ENCODE measurements at regions not wholly inside any gene's neighbourhood (a gene's known extent, or its start where the extent isn't known, plus 50 kb on each side); places are given as distances from the start of the nearest gene placed in this dataset.

GRCh38 chr1:112231331-112231730 is 164.7 kb upstream of the CTTNBP2NL start:
- Mint-ChIP-seq H3K27ac (ENCODE audit: unreplicated experiment) (no peak overlapping the region), H3K4me3 (ENCODE audit: unreplicated experiment) (no peak overlapping the region), H3K9me3 (ENCODE audit: unreplicated experiment) (no peaks in the 10 kb centered on the region), H3K36me3 (ENCODE audit: unreplicated experiment) (no peaks in the 10 kb centered on the region), H3K4me1 (ENCODE audit: low read depth, unreplicated experiment) (no peaks in the 10 kb centered on the region), H3K27me3 (ENCODE audit: unreplicated experiment) (peaks cover 1% of the 10 kb centered on the region)
- no peak for TF ChIP-seq CTCF (IDR thresholded peaks at IDR 0.05; ENCODE audit: partially characterized antibody, unreplicated experiment)
- no peak for DNase-seq

- peaks cover 3% of the 10 kb centered on the region for H3K27me3 Mint-ChIP-seq (ENCODE audit: unreplicated experiment)
- no peak for TF ChIP-seq CTCF (IDR thresholded peaks at IDR 0.05; ENCODE audit: partially characterized antibody, unreplicated experiment)
- no peaks in the 10 kb centered on the region for H3K9me3 Mint-ChIP-seq (ENCODE audit: unreplicated experiment)
- H3K4me3 Mint-ChIP-seq (ENCODE audit: unreplicated experiment), result no peak overlapping the region
- peaks cover 2% of the 10 kb centered on the region for H3K4me1 Mint-ChIP-seq (ENCODE audit: low read depth, unreplicated experiment)
- DNase-seq, result no peak
- no peaks in the 10 kb centered on the region for H3K36me3 Mint-ChIP-seq (ENCODE audit: unreplicated experiment)
- no peak overlapping the region for H3K27ac Mint-ChIP-seq (ENCODE audit: unreplicated experiment)
Measured at GRCh38 chr1:112232848-112233247, 163.2 kb upstream of the CTTNBP2NL start.

- no peak for TF ChIP-seq CTCF (IDR thresholded peaks at IDR 0.05; ENCODE audit: partially characterized antibody, unreplicated experiment)
- Mint-ChIP-seq H3K27me3 (ENCODE audit: unreplicated experiment) (peaks cover 6% of the 10 kb centered on the region), H3K9me3 (ENCODE audit: unreplicated experiment) (peaks cover 5% of the 10 kb centered on the region), H3K36me3 (ENCODE audit: unreplicated experiment) (no peaks in the 10 kb centered on the region), H3K4me3 (ENCODE audit: unreplicated experiment) (no peak overlapping the region), H3K27ac (ENCODE audit: unreplicated experiment) (no peak overlapping the region), H3K4me1 (ENCODE audit: low read depth, unreplicated experiment) (peaks cover 13% of the 10 kb centered on the region)
- DNase-seq, result no peak
Measured at GRCh38 chr1:112234710-112235109, 161.3 kb upstream of the CTTNBP2NL start.

- Mint-ChIP-seq H3K27ac (ENCODE audit: unreplicated experiment) (no peak overlapping the region), H3K4me1 (ENCODE audit: low read depth, unreplicated experiment) (peaks cover 16% of the 10 kb centered on the region)
Measured at GRCh38 chr1:112237983-112238545, 157.9 kb upstream of the CTTNBP2NL start.

More at GRCh38 chr1:112237983-112238545, 157.9 kb upstream of the CTTNBP2NL start:
- TF ChIP-seq CTCF (IDR thresholded peaks at IDR 0.05; ENCODE audit: partially characterized antibody, unreplicated experiment), result no peak
- peaks cover 9% of the 10 kb centered on the region for H3K27me3 Mint-ChIP-seq (ENCODE audit: unreplicated experiment)
- peaks cover 5% of the 10 kb centered on the region for H3K9me3 Mint-ChIP-seq (ENCODE audit: unreplicated experiment)
- peak overlapping the region; percentile 55 for H3K4me3 Mint-ChIP-seq (ENCODE audit: unreplicated experiment)
- H3K36me3 Mint-ChIP-seq (ENCODE audit: unreplicated experiment), result no peaks in the 10 kb centered on the region
- no peak for DNase-seq
